NT2/D1 (cell line): ENCODE measurements at regions not wholly inside any gene's neighbourhood (a gene's known extent, or its start where the extent isn't known, plus 50 kb on each side); places are given as distances from the start of the nearest gene placed in this dataset.

Source experiments
- DNase-seq: peaks from one replicate; pipeline ENCODE4 v3.0.0-alpha.2; 2011; ENCODE audit warnings: low read depth, low spot score
- H3K27me3 ChIP-seq: 2 replicates; pipeline ENCODE4 v1.6.0; 2011; ENCODE audit warnings: mild to moderate bottlenecking; ENCODE audit not compliant: insufficient read length, insufficient read depth
- H3K36me3 ChIP-seq: 2 replicates; pipeline ENCODE4 v1.6.1; 2011; ENCODE audit warnings: mild to moderate bottlenecking, low read length, mixed read lengths; ENCODE audit not compliant: insufficient read depth, insufficient read length
- H3K4me1 ChIP-seq: 2 replicates; pipeline ENCODE4 v1.5.1; 2011; ENCODE audit not compliant: insufficient read depth, insufficient read length
- H3K4me3 ChIP-seq: 2 replicates; pipeline ENCODE4 v1.5.1; 2011; ENCODE audit warnings: low read depth; ENCODE audit not compliant: insufficient read length
- H3K9ac ChIP-seq: 2 replicates; pipeline ENCODE4 v1.6.0; 2011; ENCODE audit warnings: low read depth; ENCODE audit not compliant: insufficient read length
- H3K9me3 ChIP-seq: 2 replicates; pipeline ENCODE4 v1.5.1; 2011; ENCODE audit warnings: mild to moderate bottlenecking, low read length; ENCODE audit not compliant: insufficient read depth
- SUZ12 ChIP-seq: IDR thresholded peaks from 2 replicates; pipeline ENCODE4 v1.6.1; 2011; ENCODE audit not compliant: insufficient read length, insufficient read depth; ENCODE audit errors: extremely low read depth
- YY1 ChIP-seq: IDR thresholded peaks from 2 replicates; pipeline ENCODE4 v1.6.1; 2011; ENCODE audit not compliant: insufficient read length, insufficient read depth
- ZNF274 ChIP-seq: IDR thresholded peaks from 2 replicates; pipeline ENCODE4 v1.6.1; 2011; ENCODE audit warnings: mild to moderate bottlenecking, low read depth, low read length

GRCh38 chr22:49079027-49079725 lies 748.5 kb downstream of the BRD1 start:
- no peak for DNase-seq
- Histone ChIP-seq H3K27me3 (no peaks in the 10 kb centered on the region), H3K36me3 (no peaks in the 10 kb centered on the region), H3K9me3 (no peaks in the 10 kb centered on the region), H3K4me1 (no peaks in the 10 kb centered on the region), H3K4me3 (no peak overlapping the region), H3K9ac (no peak overlapping the region)
- TF ChIP-seq SUZ12 = no peak
- TF ChIP-seq ZNF274 = no peak
- TF ChIP-seq YY1 = no peak

GRCh38 chr22:49078076-49078710 lies 749.5 kb downstream of the BRD1 start:
- Histone ChIP-seq H3K9me3 (no peaks in the 10 kb centered on the region), H3K4me1 (no peaks in the 10 kb centered on the region), H3K4me3 (no peak overlapping the region), H3K36me3 (no peaks in the 10 kb centered on the region), H3K9ac (no peak overlapping the region), H3K27me3 (no peaks in the 10 kb centered on the region)
- TF ChIP-seq SUZ12 = no peak
- TF ChIP-seq YY1 = no peak
- no peak for TF ChIP-seq ZNF274
- DNase-seq = no peak

GRCh38 chr22:49077586-49077985 lies 750.1 kb downstream of the BRD1 start:
- DNase-seq = no peak
- TF ChIP-seq SUZ12 (no peak), YY1 (no peak), ZNF274 (no peak)
- Histone ChIP-seq H3K4me3 (no peak overlapping the region), H3K27me3 (no peaks in the 10 kb centered on the region), H3K9me3 (no peaks in the 10 kb centered on the region), H3K4me1 (no peaks in the 10 kb centered on the region), H3K9ac (no peak overlapping the region), H3K36me3 (no peaks in the 10 kb centered on the region)

- Histone ChIP-seq H3K27me3 (no peaks in the 10 kb centered on the region), H3K9me3 (no peaks in the 10 kb centered on the region), H3K9ac (no peak overlapping the region), H3K4me3 (no peak overlapping the region), H3K4me1 (no peaks in the 10 kb centered on the region), H3K36me3 (no peaks in the 10 kb centered on the region)
- DNase-seq = no peak
- TF ChIP-seq ZNF274 = no peak
- TF ChIP-seq YY1 = no peak
- TF ChIP-seq SUZ12 = no peak
Observed at GRCh38 chr22:49077036-49077393, 750.7 kb downstream of the BRD1 start.

GRCh38 chr22:49076300-49077035 lies 751.2 kb downstream of the BRD1 start:
- Histone ChIP-seq H3K9me3 (no peaks in the 10 kb centered on the region), H3K36me3 (no peaks in the 10 kb centered on the region), H3K4me1 (no peaks in the 10 kb centered on the region), H3K9ac (no peak overlapping the region), H3K4me3 (no peak overlapping the region), H3K27me3 (no peaks in the 10 kb centered on the region)
- TF ChIP-seq YY1 = no peak
- no peak for TF ChIP-seq ZNF274
- TF ChIP-seq SUZ12 = no peak
- DNase-seq = peak; percentile 23

- Histone ChIP-seq H3K27me3 (no peaks in the 10 kb centered on the region), H3K36me3 (no peaks in the 10 kb centered on the region), H3K9ac (no peak overlapping the region), H3K4me1 (no peaks in the 10 kb centered on the region), H3K9me3 (no peaks in the 10 kb centered on the region), H3K4me3 (no peak overlapping the region)
- no peak for DNase-seq
- TF ChIP-seq SUZ12 (no peak), ZNF274 (no peak), YY1 (no peak)
Observed at GRCh38 chr22:49075150-49075549, 752.5 kb downstream of the BRD1 start.

- Histone ChIP-seq H3K9me3 (no peaks in the 10 kb centered on the region), H3K36me3 (no peaks in the 10 kb centered on the region), H3K9ac (no peak overlapping the region), H3K27me3 (no peaks in the 10 kb centered on the region), H3K4me1 (no peaks in the 10 kb centered on the region), H3K4me3 (no peak overlapping the region)
- no peak for TF ChIP-seq ZNF274
- TF ChIP-seq YY1 = no peak
- no peak for TF ChIP-seq SUZ12
- no peak for DNase-seq
Observed at GRCh38 chr22:49073873-49074417, 753.7 kb downstream of the BRD1 start.
